ENCODE measurements at regions not wholly inside any gene's neighbourhood (a gene's known extent, or its start where the extent isn't known, plus 50 kb on each side); places are given as distances from the start of the nearest gene placed in this dataset.

GRCh38 chr9:108662091-108662875 is 193.5 kb downstream of the ACTL7B start:
- CTCF ChIA-PET: interaction anchor here (1.4 kb wide), 1 partner anchor 1196 kb away, joined by 3 read pairs; no protein-coding TSS in a partner anchor
- DNase-seq (ENCODE audit: low read depth, low spot score): no peak

GRCh38 chr9:108656566-108656965 is 199.2 kb downstream of the ACTL7B start:
- ChIA-PET CTCF (no interaction called here), POLR2A (no interaction called here)
- TF ChIP-seq CTCF (IDR thresholded peaks at IDR 0.05; ENCODE audit: insufficient read depth, low read length, missing control alignments): no peak

More at GRCh38 chr9:108662091-108662875, 193.5 kb downstream of the ACTL7B start:
- H3K4me3 ChIP-seq (ENCODE audit: low read depth, low read length): no peak overlapping the region
- POLR2A ChIA-PET: no interaction called here
- TF ChIP-seq CTCF (IDR thresholded peaks at IDR 0.05; ENCODE audit: insufficient read depth, low read length, missing control alignments): no peak

GRCh38 chr9:108655818-108656217 is 200.0 kb downstream of the ACTL7B start:
- no peak for TF ChIP-seq CTCF (IDR thresholded peaks at IDR 0.05; ENCODE audit: insufficient read depth, low read length, missing control alignments)
- ChIA-PET POLR2A (no interaction called here), CTCF (no interaction called here)
- H3K4me3 ChIP-seq (ENCODE audit: low read depth, low read length): no peak overlapping the region
- DNase-seq (ENCODE audit: low read depth, low spot score): no peak

More at GRCh38 chr9:108656566-108656965, 199.2 kb downstream of the ACTL7B start:
- no peak overlapping the region for H3K4me3 ChIP-seq (ENCODE audit: low read depth, low read length)
- no peak for DNase-seq (ENCODE audit: low read depth, low spot score)

- ChIA-PET POLR2A (no interaction called here), CTCF (interaction anchor here (0.8 kb wide), 1 partner anchor 14 kb away, joined by 3 read pairs; no protein-coding TSS in a partner anchor)
- no peak overlapping the region for H3K4me3 ChIP-seq (ENCODE audit: low read depth, low read length)
- DNase-seq (ENCODE audit: low read depth, low spot score): no peak
- TF ChIP-seq CTCF (IDR thresholded peaks at IDR 0.05; ENCODE audit: insufficient read depth, low read length, missing control alignments): no peak
These were observed 201.2 kb downstream of the ACTL7B start for GRCh38 chr9:108654566-108654965.

GRCh38 chr9:108652851-108653250 is 202.9 kb downstream of the ACTL7B start:
- POLR2A ChIA-PET: no interaction called here
- H3K4me3 ChIP-seq (ENCODE audit: low read depth, low read length): no peak overlapping the region
- TF ChIP-seq CTCF (IDR thresholded peaks at IDR 0.05; ENCODE audit: insufficient read depth, low read length, missing control alignments): no peak
- no peak for DNase-seq (ENCODE audit: low read depth, low spot score)
- CTCF ChIA-PET: no interaction called here

- ChIA-PET CTCF (interaction anchor here (1.1 kb wide), 1 partner anchor 51 kb away, joined by 3 read pairs; no protein-coding TSS in a partner anchor), POLR2A (no interaction called here)
- TF ChIP-seq CTCF (IDR thresholded peaks at IDR 0.05; ENCODE audit: insufficient read depth, low read length, missing control alignments): no peak
These were observed 205.0 kb downstream of the ACTL7B start for GRCh38 chr9:108650826-108651225.

More at GRCh38 chr9:108650826-108651225, 205.0 kb downstream of the ACTL7B start:
- DNase-seq (ENCODE audit: low read depth, low spot score): no peak
- no peak overlapping the region for H3K4me3 ChIP-seq (ENCODE audit: low read depth, low read length)
